ENCODE measurements at regions not wholly inside any gene's neighbourhood (a gene's known extent, or its start where the extent isn't known, plus 50 kb on each side); places are given as distances from the start of the nearest gene placed in this dataset.

GRCh38 chr6:131362696-131363095 is 210.3 kb upstream of the ARG1 start:
- Histone ChIP-seq H3K4me3 (ENCODE audit: extremely low read depth in 1 of 4, insufficient read depth in 2 of 4, low read depth in 3 of 4, low read length in 4 of 4) (no peak overlapping the region), H3K23me2 (ENCODE audit: low read depth, low read length) (no peaks in the 10 kb centered on the region), H3K36me3 (ENCODE audit: control insufficient read depth in 2 of 4, insufficient read depth in 4 of 4, low read length in 3 of 4) (no peaks in the 10 kb centered on the region), H3K27ac (ENCODE audit: low read depth, low read length) (no peak overlapping the region), H3K4me1 (replicated peaks in 1 of 4; ENCODE audit: control insufficient read depth in 3 of 4, insufficient read depth in 4 of 4, low read length in 3 of 4) (no peaks in the 10 kb centered on the region), H3K79me1 (ENCODE audit: low read depth, low read length) (no peaks in the 10 kb centered on the region), H3K9ac (replicated peaks in 1 of 4; ENCODE audit: extremely low read depth in 1 of 4, low read depth in 3 of 4, low read length in 3 of 4) (no peak overlapping the region), H4K5ac (ENCODE audit: insufficient read length, low read depth, low read length) (no peak overlapping the region), H2BK5ac (ENCODE audit: low read depth, low read length) (no peak overlapping the region), H3K23ac (ENCODE audit: insufficient read length) (no peak overlapping the region), H2BK15ac (ENCODE audit: low read length) (no peak overlapping the region), H3K14ac (ENCODE audit: insufficient read length) (no peak overlapping the region), H2AK5ac (ENCODE audit: low read depth, low read length) (no peak overlapping the region), H3K9me3 (ENCODE audit: insufficient read depth in 2 of 2, low read depth in 1 of 2, low read length in 1 of 2) (no peaks in the 10 kb centered on the region), H3K4me2 (ENCODE audit: insufficient read depth in 1 of 2, low read depth in 2 of 2, low read length in 2 of 2) (no peak overlapping the region), H4K8ac (ENCODE audit: extremely low read depth, insufficient read depth, low read length) (no peak overlapping the region), H4K20me1 (replicated peaks in 1 of 2; ENCODE audit: control insufficient read depth in 1 of 2, insufficient read depth in 2 of 2, low read length in 2 of 2) (no peaks in the 10 kb centered on the region), H3K56ac (replicated peaks; ENCODE audit: insufficient read length, low read depth, low read length) (no peak overlapping the region), H2BK12ac (ENCODE audit: low read depth, low read length) (no peak overlapping the region), H3K4ac (replicated peaks; ENCODE audit: insufficient read length, low read depth, low read length) (no peak overlapping the region), H2BK20ac (ENCODE audit: low read length) (no peak overlapping the region), H3K18ac (ENCODE audit: extremely low read depth, low read length) (no peak overlapping the region), H3K27me3 (replicated peaks in 1 of 4; ENCODE audit: control insufficient read depth in 3 of 4, extremely low read depth in 1 of 4, insufficient read depth in 3 of 4, low read length in 3 of 4) (no peaks in the 10 kb centered on the region), H2AFZ (ENCODE audit: low read length) (no peak overlapping the region), H4K91ac (replicated peaks; ENCODE audit: insufficient read length, low read length) (no peak overlapping the region), H2BK120ac (replicated peaks; ENCODE audit: low read depth, low read length) (no peak overlapping the region), H3K79me2 (ENCODE audit: control insufficient read depth in 1 of 2, insufficient read depth in 2 of 2, low read length in 2 of 2) (no peaks in the 10 kb centered on the region)
- ChIA-PET CTCF (ENCODE audit: partially characterized antibody) (interaction anchor here (0.6 kb wide), 1 partner anchor 979 kb away, joined by 3 read pairs; no protein-coding TSS in a partner anchor), POLR2A (ENCODE audit: partially characterized antibody) (no interaction called here)
- DNase-seq (ENCODE audit: low read depth in 1 of 2, low spot score in 2 of 2) (no peak), FAIRE-seq (no peak)
- WGBS, 2 experiments (ENCODE audit: extremely low coverage in 1 of 2, insufficient coverage in 1 of 2, insufficient read length in 1 of 2, insufficient replicate concordance in 2 of 2, low coverage in 1 of 2, low lambda C conversion rate in 2 of 2, missing lambda C conversion rate in 1 of 2) = 83% methylated on average over 8 of the region's 8 CpGs; no CpG with 5 or more reads in 1 of the 2 experiments
- TF ChIP-seq KDM4A (IDR thresholded peaks at IDR 0.05; ENCODE audit: low read depth, low read length, severe bottlenecking) (no peak), SP4 (IDR thresholded peaks at IDR 0.05; ENCODE audit: low read length) (no peak), SRF (IDR thresholded peaks at IDR 0.05; ENCODE audit: low read depth, low read length) (no peak), SP1 (IDR thresholded peaks at IDR 0.05; ENCODE audit: low read depth, low read length) (no peak), ATF3 (IDR thresholded peaks at IDR 0.05; ENCODE audit: insufficient read depth, low read depth, low read length) (no peak), KDM5A (IDR thresholded peaks at IDR 0.05; ENCODE audit: low read length) (no peak), TAF7 (optimal IDR thresholded peaks at IDR 0.05; ENCODE audit: borderline replicate concordance, low read depth, low read length) (no peak), HDAC6 (IDR thresholded peaks at IDR 0.05; ENCODE audit: low read depth, low read length) (no peak), CREB1 (IDR thresholded peaks at IDR 0.05) (no peak), TCF12 (IDR thresholded peaks at IDR 0.05; ENCODE audit: low read depth, low read length) (no peak), SIX5 (IDR thresholded peaks at IDR 0.05; ENCODE audit: low read depth, low read length) (no peak), HDAC2 (IDR thresholded peaks at IDR 0.05; ENCODE audit: borderline replicate concordance in 1 of 2, low read depth in 2 of 2, low read length in 2 of 2) (no peak), EGR1 (IDR thresholded peaks at IDR 0.05; ENCODE audit: borderline replicate concordance, low read depth, low read length) (no peak), SAP30 (IDR thresholded peaks at IDR 0.05; ENCODE audit: insufficient read depth, insufficient replicate concordance, low read length) (no peak), BRCA1 (IDR thresholded peaks at IDR 0.05; ENCODE audit: low read depth, low read length) (no peak), POU5F1 (IDR thresholded peaks at IDR 0.05; ENCODE audit: low read depth, low read length) (no peak)
